HepG2 (cell line): ENCODE measurements at regions not wholly inside any gene's neighbourhood (a gene's known extent, or its start where the extent isn't known, plus 50 kb on each side); places are given as distances from the start of the nearest gene placed in this dataset.
A peak's percentile ranks its signal among the peaks of the same experiment; 100 is the strongest.

ENCODE experiments used
- CBX1 ChIP-seq: IDR thresholded peaks from one replicate; pipeline ENCODE4 v1.6.1; 2016; ENCODE audit warnings: antibody characterized with exemption, low read depth
- CCAR2 ChIP-seq: fragments of 200-400 bp; formaldehyde crosslinking; optimal IDR thresholded peaks from 2 replicates; pipeline ENCODE3; 2018; ENCODE audit warnings: low read depth, mild to moderate bottlenecking, low read length, moderate library complexity
- KLF13 ChIP-seq: sonication (generic); formaldehyde crosslinking; IDR thresholded peaks from 2 replicates; pipeline ENCODE4 v1.4.0; 2020; ENCODE audit warnings: mild to moderate bottlenecking, missing genetic modification reagents
- MIER3 ChIP-seq: IDR thresholded peaks from 2 replicates; pipeline ENCODE4 v1.6.1; 2016; ENCODE audit warnings: missing compliant biosample characterization, borderline replicate concordance
- RFX1 ChIP-seq: fragments of 450-650 bp; IDR thresholded peaks from 2 replicates; pipeline ENCODE4 v1.6.1; 2017
- THAP11 ChIP-seq: IDR thresholded peaks from 2 replicates; pipeline ENCODE4 v1.6.1; 2016; ENCODE audit warnings: missing biosample characterization, missing genetic modification reagents
- TP53 ChIP-seq: sonication (generic); formaldehyde crosslinking; conservative IDR thresholded peaks from 2 replicates; pipeline ENCODE4 v1.4.0; 2020; ENCODE audit warnings: missing genetic modification reagents
- U2AF1 ChIP-seq: fragments of 200-400 bp; formaldehyde crosslinking; optimal IDR thresholded peaks from 2 replicates; pipeline ENCODE3; 2017; ENCODE audit warnings: mild to moderate bottlenecking, low read depth, low read length
- ZFX ChIP-seq: sonication (generic); formaldehyde crosslinking; IDR thresholded peaks from 2 replicates; pipeline ENCODE4 v1.4.0; 2020; ENCODE audit warnings: mild to moderate bottlenecking, low read depth, missing genetic modification reagents, moderate library complexity
- ZNF10 ChIP-seq: sonication (generic); formaldehyde crosslinking; IDR thresholded peaks from 2 replicates; pipeline ENCODE4 v1.4.0; 2020; ENCODE audit warnings: mild to moderate bottlenecking, low read depth, missing genetic modification reagents, borderline replicate concordance
- ZNF367 ChIP-seq: sonication (generic); formaldehyde crosslinking; IDR thresholded peaks from 2 replicates; pipeline ENCODE4 v1.4.0; 2020; ENCODE audit warnings: missing genetic modification reagents, borderline replicate concordance
- ZNF383 ChIP-seq: sonication (generic); formaldehyde crosslinking; IDR thresholded peaks from 2 replicates; pipeline ENCODE4 v1.4.0; 2020; ENCODE audit warnings: missing genetic modification reagents, mild to moderate bottlenecking, borderline replicate concordance
- ZNF430 ChIP-seq: sonication (generic); formaldehyde crosslinking; IDR thresholded peaks from 2 replicates; pipeline ENCODE4 v1.9.0; 2021; ENCODE audit warnings: mild to moderate bottlenecking, missing genetic modification reagents
- ZNF615 ChIP-seq: sonication (generic); formaldehyde crosslinking; IDR thresholded peaks from 2 replicates; pipeline ENCODE4 v1.5.0; 2020; ENCODE audit warnings: mild to moderate bottlenecking, missing genetic modification reagents, borderline replicate concordance
- TF ChIP-seq, protein P1 (sequence below): sonication (generic); formaldehyde crosslinking; IDR thresholded peaks from 2 replicates; pipeline ENCODE4 v1.5.0; 2020; ENCODE audit warnings: missing genetic modification reagents
- TF ChIP-seq, protein P2 (sequence below): sonication (generic); IDR thresholded peaks from 2 replicates; pipeline ENCODE4 v1.6.1; 2016; ENCODE audit warnings: low read depth, borderline replicate concordance
- TF ChIP-seq, protein P3 (sequence below): IDR thresholded peaks from 2 replicates; pipeline ENCODE4 v1.4.0; 2020; ENCODE audit warnings: mild to moderate bottlenecking, missing genetic modification reagents
- TF ChIP-seq, protein P4 (sequence below): sonication (generic); formaldehyde crosslinking; conservative IDR thresholded peaks from 2 replicates; pipeline ENCODE4 v1.4.0; 2020; ENCODE audit warnings: mild to moderate bottlenecking, missing genetic modification reagents, moderate library complexity
- TF ChIP-seq, protein P5 (sequence below): sonication (generic); formaldehyde crosslinking; IDR thresholded peaks from 2 replicates; pipeline ENCODE4 v1.4.0; 2020; ENCODE audit warnings: missing genetic modification reagents, mild to moderate bottlenecking, borderline replicate concordance

DNA sequence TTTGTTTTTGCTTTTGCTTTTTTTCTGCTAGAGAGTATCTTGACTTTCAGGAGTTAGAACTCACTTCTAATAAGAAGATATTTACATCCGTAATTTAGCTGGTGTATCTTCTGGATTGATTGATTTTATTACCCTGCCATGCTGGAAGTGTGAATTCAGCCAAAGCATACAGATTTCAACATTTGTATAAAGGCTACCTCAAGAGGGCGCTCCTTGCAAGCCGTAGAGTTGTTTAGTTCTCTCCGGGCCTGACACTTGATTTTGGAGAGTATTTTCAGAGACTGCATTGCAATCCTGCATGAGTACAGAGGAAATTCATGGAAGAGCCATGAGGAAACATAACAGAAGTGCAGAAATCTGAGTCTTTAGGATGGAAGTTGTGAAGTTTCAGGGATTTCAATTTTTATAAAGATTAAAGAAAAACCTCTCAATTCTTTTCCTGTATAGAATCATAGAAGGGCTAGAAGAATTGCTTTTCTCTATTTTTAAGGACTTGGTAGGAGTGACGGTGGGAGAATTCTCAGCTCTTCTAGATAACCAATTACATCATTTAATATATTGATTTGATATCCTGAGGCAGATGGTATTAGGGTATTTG lies 66.7 kb upstream of the TIAM2 start (continued):
- TF ChIP-seq, protein P1, sequence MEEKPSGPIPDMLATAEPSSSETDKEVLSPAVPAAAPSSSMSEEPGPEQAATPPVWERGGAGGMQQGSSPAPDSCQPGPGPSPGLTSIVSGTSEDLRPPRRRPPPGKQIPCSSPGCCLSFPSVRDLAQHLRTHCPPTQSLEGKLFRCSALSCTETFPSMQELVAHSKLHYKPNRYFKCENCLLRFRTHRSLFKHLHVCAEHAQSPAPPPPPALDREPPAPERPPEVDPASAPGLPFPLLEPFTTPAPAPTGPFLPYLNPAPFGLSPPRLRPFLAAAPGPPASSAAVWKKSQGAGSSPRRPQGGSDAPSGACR (CRISPR knock-in tag) = no peak
- no peak for TF ChIP-seq ZNF430 (CRISPR knock-in tag)
- no peak for TF ChIP-seq U2AF1
- TF ChIP-seq ZNF367 (CRISPR knock-in tag) = no peak
- TF ChIP-seq THAP11 (CRISPR knock-in tag) = peak; percentile 35; the same call in 1 of the 2 replicates
- peak; percentile 51; the same call in 1 of the 2 replicates for TF ChIP-seq MIER3 (CRISPR knock-in tag)
- TF ChIP-seq, protein P2, sequence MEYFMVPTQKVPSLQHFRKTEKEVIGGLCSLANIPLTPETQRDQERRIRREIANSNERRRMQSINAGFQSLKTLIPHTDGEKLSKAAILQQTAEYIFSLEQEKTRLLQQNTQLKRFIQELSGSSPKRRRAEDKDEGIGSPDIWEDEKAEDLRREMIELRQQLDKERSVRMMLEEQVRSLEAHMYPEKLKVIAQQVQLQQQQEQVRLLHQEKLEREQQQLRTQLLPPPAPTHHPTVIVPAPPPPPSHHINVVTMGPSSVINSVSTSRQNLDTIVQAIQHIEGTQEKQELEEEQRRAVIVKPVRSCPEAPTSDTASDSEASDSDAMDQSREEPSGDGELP = no peak
- no peak for TF ChIP-seq CCAR2
- no peak for TF ChIP-seq ZNF383 (CRISPR knock-in tag)
- no peak for TF ChIP-seq TP53 (CRISPR knock-in tag)
- TF ChIP-seq, protein P3, sequence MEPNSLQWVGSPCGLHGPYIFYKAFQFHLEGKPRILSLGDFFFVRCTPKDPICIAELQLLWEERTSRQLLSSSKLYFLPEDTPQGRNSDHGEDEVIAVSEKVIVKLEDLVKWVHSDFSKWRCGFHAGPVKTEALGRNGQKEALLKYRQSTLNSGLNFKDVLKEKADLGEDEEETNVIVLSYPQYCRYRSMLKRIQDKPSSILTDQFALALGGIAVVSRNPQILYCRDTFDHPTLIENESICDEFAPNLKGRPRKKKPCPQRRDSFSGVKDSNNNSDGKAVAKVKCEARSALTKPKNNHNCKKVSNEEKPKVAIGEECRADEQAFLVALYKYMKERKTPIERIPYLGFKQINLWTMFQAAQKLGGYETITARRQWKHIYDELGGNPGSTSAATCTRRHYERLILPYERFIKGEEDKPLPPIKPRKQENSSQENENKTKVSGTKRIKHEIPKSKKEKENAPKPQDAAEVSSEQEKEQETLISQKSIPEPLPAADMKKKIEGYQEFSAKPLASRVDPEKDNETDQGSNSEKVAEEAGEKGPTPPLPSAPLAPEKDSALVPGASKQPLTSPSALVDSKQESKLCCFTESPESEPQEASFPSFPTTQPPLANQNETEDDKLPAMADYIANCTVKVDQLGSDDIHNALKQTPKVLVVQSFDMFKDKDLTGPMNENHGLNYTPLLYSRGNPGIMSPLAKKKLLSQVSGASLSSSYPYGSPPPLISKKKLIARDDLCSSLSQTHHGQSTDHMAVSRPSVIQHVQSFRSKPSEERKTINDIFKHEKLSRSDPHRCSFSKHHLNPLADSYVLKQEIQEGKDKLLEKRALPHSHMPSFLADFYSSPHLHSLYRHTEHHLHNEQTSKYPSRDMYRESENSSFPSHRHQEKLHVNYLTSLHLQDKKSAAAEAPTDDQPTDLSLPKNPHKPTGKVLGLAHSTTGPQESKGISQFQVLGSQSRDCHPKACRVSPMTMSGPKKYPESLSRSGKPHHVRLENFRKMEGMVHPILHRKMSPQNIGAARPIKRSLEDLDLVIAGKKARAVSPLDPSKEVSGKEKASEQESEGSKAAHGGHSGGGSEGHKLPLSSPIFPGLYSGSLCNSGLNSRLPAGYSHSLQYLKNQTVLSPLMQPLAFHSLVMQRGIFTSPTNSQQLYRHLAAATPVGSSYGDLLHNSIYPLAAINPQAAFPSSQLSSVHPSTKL (CRISPR knock-in tag) = peak; percentile 34; the same call in 1 of the 2 replicates
- TF ChIP-seq ZNF10 = no peak
- TF ChIP-seq, protein P4, sequence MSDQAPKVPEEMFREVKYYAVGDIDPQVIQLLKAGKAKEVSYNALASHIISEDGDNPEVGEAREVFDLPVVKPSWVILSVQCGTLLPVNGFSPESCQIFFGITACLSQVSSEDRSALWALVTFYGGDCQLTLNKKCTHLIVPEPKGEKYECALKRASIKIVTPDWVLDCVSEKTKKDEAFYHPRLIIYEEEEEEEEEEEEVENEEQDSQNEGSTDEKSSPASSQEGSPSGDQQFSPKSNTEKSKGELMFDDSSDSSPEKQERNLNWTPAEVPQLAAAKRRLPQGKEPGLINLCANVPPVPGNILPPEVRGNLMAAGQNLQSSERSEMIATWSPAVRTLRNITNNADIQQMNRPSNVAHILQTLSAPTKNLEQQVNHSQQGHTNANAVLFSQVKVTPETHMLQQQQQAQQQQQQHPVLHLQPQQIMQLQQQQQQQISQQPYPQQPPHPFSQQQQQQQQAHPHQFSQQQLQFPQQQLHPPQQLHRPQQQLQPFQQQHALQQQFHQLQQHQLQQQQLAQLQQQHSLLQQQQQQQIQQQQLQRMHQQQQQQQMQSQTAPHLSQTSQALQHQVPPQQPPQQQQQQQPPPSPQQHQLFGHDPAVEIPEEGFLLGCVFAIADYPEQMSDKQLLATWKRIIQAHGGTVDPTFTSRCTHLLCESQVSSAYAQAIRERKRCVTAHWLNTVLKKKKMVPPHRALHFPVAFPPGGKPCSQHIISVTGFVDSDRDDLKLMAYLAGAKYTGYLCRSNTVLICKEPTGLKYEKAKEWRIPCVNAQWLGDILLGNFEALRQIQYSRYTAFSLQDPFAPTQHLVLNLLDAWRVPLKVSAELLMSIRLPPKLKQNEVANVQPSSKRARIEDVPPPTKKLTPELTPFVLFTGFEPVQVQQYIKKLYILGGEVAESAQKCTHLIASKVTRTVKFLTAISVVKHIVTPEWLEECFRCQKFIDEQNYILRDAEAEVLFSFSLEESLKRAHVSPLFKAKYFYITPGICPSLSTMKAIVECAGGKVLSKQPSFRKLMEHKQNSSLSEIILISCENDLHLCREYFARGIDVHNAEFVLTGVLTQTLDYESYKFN (CRISPR knock-in tag) = no peak
- TF ChIP-seq KLF13 (CRISPR knock-in tag) = no peak
- TF ChIP-seq CBX1 = no peak
- no peak for TF ChIP-seq ZFX (CRISPR knock-in tag)
- TF ChIP-seq RFX1 = no peak
- no peak for TF ChIP-seq ZNF615 (CRISPR knock-in tag)
- TF ChIP-seq, protein P5, sequence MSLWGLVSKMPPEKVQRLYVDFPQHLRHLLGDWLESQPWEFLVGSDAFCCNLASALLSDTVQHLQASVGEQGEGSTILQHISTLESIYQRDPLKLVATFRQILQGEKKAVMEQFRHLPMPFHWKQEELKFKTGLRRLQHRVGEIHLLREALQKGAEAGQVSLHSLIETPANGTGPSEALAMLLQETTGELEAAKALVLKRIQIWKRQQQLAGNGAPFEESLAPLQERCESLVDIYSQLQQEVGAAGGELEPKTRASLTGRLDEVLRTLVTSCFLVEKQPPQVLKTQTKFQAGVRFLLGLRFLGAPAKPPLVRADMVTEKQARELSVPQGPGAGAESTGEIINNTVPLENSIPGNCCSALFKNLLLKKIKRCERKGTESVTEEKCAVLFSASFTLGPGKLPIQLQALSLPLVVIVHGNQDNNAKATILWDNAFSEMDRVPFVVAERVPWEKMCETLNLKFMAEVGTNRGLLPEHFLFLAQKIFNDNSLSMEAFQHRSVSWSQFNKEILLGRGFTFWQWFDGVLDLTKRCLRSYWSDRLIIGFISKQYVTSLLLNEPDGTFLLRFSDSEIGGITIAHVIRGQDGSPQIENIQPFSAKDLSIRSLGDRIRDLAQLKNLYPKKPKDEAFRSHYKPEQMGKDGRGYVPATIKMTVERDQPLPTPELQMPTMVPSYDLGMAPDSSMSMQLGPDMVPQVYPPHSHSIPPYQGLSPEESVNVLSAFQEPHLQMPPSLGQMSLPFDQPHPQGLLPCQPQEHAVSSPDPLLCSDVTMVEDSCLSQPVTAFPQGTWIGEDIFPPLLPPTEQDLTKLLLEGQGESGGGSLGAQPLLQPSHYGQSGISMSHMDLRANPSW = no peak
